Neutrophil (primary cell): ENCODE measurements at regions not wholly inside any gene's neighbourhood (a gene's known extent, or its start where the extent isn't known, plus 50 kb on each side); places are given as distances from the start of the nearest gene placed in this dataset.

ENCODE experiments used
- H3K27ac ChIP-seq: fragments of 200-600 bp; sonication (generic); 2 replicates; pipeline ENCODE4 v1.5.1; 2016; ENCODE audit warnings: mild to moderate bottlenecking, moderate library complexity
- H3K27me3 ChIP-seq: fragments of 200-600 bp; sonication (generic); 2 replicates; pipeline ENCODE4 v1.6.0; 2016; ENCODE audit warnings: mild to moderate bottlenecking
- H3K36me3 ChIP-seq: fragments of 200-600 bp; sonication (generic); 2 replicates; pipeline ENCODE4 v1.5.1; 2017
- H3K4me1 ChIP-seq, 2 experiments: fragments of 200-600 bp in 1 of 2; sonication (generic) in 1 of 2; 1 replicate in 1 of 2; 2 replicates in 1 of 2; pipeline versions ENCODE4 v1.5.1 to v1.6.1; 2013 to 2016; ENCODE audit warnings: low read depth in 1 of 2, low read length in 1 of 2, mild to moderate bottlenecking in 1 of 2, moderate library complexity in 1 of 2; ENCODE audit not compliant: control insufficient read depth in 1 of 2, insufficient read depth in 1 of 2
- H3K4me3 ChIP-seq, 2 experiments: fragments of 200-600 bp in 1 of 2; sonication (generic) in 1 of 2; 1 replicate in 1 of 2; 2 replicates in 1 of 2; pipeline ENCODE4 v1.5.1; 2013 to 2016; ENCODE audit warnings: low read depth in 1 of 2, low read length in 1 of 2, mild to moderate bottlenecking in 1 of 2, moderate library complexity in 1 of 2
- H3K9me3 ChIP-seq: fragments of 200-600 bp; sonication (generic); 2 replicates; pipeline ENCODE4 v1.5.1; 2016
- TF ChIP-seq, protein P1 (sequence below): fragments of 200-600 bp; sonication (generic); IDR thresholded peaks from 2 replicates; pipeline ENCODE4 v1.5.1; 2016; ENCODE audit warnings: antibody characterized with exemption

DNA sequence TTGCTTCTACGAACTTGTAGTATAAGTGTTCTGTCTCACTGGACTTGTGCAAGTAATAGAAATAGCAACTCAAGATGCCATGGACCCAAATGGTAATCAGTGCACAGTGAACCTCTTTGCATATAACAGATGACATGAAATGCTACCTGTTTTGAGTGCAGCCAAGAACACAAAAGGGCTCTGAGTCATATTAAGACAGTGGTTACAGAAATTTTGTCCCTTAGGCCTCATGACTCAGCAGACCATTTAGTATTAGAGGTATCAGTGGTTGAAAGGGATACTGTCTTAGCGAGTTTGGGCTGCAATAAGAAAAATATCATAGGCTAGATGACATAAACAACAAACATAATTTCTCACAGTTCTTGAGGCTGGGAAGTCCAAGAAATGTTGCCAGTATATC lies 502.9 kb upstream of the PCDH10 start:
- Histone ChIP-seq H3K9me3 (no peaks in the 10 kb centered on the region), H3K36me3 (no peaks in the 10 kb centered on the region), H3K27me3 (no peaks in the 10 kb centered on the region), H3K27ac (no peak overlapping the region), H3K4me3 (no peak overlapping the region), H3K4me1 (no peaks in the 10 kb centered on the region)
- TF ChIP-seq, protein P1, sequence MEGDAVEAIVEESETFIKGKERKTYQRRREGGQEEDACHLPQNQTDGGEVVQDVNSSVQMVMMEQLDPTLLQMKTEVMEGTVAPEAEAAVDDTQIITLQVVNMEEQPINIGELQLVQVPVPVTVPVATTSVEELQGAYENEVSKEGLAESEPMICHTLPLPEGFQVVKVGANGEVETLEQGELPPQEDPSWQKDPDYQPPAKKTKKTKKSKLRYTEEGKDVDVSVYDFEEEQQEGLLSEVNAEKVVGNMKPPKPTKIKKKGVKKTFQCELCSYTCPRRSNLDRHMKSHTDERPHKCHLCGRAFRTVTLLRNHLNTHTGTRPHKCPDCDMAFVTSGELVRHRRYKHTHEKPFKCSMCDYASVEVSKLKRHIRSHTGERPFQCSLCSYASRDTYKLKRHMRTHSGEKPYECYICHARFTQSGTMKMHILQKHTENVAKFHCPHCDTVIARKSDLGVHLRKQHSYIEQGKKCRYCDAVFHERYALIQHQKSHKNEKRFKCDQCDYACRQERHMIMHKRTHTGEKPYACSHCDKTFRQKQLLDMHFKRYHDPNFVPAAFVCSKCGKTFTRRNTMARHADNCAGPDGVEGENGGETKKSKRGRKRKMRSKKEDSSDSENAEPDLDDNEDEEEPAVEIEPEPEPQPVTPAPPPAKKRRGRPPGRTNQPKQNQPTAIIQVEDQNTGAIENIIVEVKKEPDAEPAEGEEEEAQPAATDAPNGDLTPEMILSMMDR = no peak

DNA sequence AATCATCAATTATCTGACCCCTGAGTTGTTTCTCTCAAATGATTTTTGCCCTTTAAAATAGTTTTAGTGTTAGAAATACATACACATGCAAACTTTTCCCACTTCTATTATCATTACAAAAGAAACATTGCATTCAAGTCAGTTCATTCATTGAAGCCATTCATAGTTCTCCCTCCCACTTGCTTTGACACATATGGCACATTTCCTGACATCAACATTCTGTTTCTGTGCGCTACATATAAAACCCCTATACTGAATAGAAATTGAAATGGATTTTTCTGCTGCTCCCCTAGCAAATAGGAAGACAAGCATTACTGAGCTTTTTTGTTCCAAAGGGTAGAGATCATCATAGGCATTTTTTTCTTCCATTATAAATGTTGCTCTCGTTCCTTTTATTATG lies 497.9 kb upstream of the PCDH10 start:
- H3K27ac ChIP-seq = no peak overlapping the region
- no peaks in the 10 kb centered on the region for H3K9me3 ChIP-seq
- H3K36me3 ChIP-seq = no peaks in the 10 kb centered on the region
- TF ChIP-seq, protein P1 = no peak
- no peaks in the 10 kb centered on the region for H3K4me1 ChIP-seq
- no peaks in the 10 kb centered on the region for H3K27me3 ChIP-seq
- no peak overlapping the region for H3K4me3 ChIP-seq

DNA sequence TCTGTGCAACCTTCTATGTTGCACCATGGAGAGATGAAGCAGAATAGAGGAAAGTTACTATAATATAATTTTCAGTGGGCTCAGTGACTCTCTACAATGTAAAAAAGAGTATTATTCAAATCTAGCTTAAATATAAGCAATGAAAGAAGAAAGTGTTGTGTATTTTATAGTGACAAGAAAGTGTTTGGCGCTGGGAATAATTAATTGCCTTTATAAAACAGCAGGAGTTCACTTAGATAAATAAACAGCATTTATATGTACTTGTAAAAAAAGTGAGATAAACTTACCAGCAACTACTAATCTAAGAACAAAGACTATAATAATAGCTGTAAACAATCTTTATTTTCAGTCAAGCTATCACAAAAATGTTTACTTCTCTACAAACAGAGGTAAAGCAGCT lies 488.9 kb upstream of the PCDH10 start:
- TF ChIP-seq, protein P1 = no peak
- Histone ChIP-seq H3K27me3 (no peaks in the 10 kb centered on the region), H3K9me3 (no peaks in the 10 kb centered on the region), H3K4me3 (no peak overlapping the region), H3K4me1 (no peaks in the 10 kb centered on the region), H3K27ac (no peak overlapping the region), H3K36me3 (no peaks in the 10 kb centered on the region)

DNA sequence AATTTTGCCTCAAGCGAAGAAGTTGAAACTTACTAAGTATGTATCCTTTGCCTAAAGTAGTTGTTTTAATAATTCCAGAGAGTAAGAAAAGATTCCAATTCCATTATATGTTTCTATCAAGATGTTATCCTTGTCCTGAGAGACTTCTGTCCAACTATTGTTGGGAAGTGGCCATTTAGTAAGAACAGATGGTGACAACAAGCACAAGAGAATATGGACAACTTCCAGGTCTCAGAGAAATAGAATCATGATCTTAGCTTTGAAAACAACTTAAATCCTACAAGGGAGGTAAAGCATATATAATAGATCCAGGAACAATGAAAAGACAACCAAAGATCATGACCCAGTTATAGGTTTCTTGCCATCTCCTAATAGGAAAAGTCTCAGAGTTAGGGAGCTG lies 486.6 kb upstream of the PCDH10 start:
- no peaks in the 10 kb centered on the region for H3K36me3 ChIP-seq
- H3K27me3 ChIP-seq = no peaks in the 10 kb centered on the region
- H3K9me3 ChIP-seq = no peaks in the 10 kb centered on the region
- H3K4me3 ChIP-seq = no peak overlapping the region
- TF ChIP-seq, protein P1 = no peak
- no peak overlapping the region for H3K27ac ChIP-seq
- H3K4me1 ChIP-seq = no peaks in the 10 kb centered on the region

DNA sequence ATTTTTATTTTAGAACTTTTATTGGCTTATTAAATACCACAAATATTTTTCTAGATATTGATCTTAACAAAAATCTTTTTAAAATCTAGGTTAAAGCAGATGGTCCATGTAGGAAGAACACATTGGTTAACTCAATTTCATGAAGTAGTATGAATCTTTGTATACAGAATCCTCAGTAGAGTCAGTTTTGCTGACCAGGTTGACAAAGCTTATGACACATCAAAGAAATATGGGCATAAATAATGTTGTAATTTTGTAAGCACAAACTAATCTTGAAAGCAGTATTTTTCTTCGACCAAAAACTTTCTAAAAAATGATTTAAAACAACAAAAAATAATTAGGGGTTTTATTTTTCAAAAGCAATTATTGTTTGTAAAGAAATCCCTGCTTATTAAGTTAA lies 479.3 kb upstream of the PCDH10 start:
- Histone ChIP-seq H3K27me3 (no peaks in the 10 kb centered on the region), H3K4me3 (no peak overlapping the region), H3K9me3 (no peaks in the 10 kb centered on the region), H3K4me1 (no peaks in the 10 kb centered on the region), H3K36me3 (no peaks in the 10 kb centered on the region), H3K27ac (no peak overlapping the region)
- TF ChIP-seq, protein P1 = no peak

DNA sequence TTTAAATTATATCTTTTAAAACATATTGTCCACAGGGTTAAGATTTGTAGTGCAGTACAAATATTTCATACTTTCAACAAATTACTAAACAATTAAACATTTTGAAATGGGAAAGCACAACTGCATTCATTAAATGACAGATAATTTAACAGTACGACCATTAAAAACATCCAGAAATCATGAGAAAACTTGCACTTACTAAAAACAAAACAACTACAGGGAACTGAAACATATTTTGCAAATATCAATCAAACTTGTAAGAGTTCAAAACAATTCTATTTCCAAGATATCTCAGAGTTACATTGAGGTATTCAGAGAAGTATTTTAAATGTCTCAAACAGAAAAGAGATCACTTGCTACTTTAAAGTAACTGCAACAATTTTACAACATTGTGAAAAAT lies 478.5 kb upstream of the PCDH10 start:
- no peaks in the 10 kb centered on the region for H3K36me3 ChIP-seq
- TF ChIP-seq, protein P1 = no peak
- no peaks in the 10 kb centered on the region for H3K9me3 ChIP-seq
- no peak overlapping the region for H3K27ac ChIP-seq
- H3K27me3 ChIP-seq = no peaks in the 10 kb centered on the region
- no peaks in the 10 kb centered on the region for H3K4me1 ChIP-seq
- H3K4me3 ChIP-seq = no peak overlapping the region
